H1 (cell line): ENCODE measurements at regions not wholly inside any gene's neighbourhood (a gene's known extent, or its start where the extent isn't known, plus 50 kb on each side); places are given as distances from the start of the nearest gene placed in this dataset.

Experiments used
- CTCF ChIA-PET: fragments of 300-600 bp; sonication (Branson Sonifier 250); formaldehyde crosslinking; loops from one replicate; lab custom pipeline; 2021; ENCODE audit not compliant: partially characterized antibody; lab: Charles Lee
- POLR2A ChIA-PET: fragments of 300-600 bp; sonication (Branson Sonifier 250); formaldehyde crosslinking; loops from one replicate; lab custom pipeline; 2021; ENCODE audit warnings: inconsistent platforms; ENCODE audit not compliant: partially characterized antibody; lab: Charles Lee
- DNase-seq, 2 experiments: peaks; one replicate each; pipeline versions ENCODE4 v3.0.0 to v3.0.0-alpha.2; 2010 to 2022; ENCODE audit warnings: low spot score in 2 of 2, low read depth in 1 of 2, mixed read lengths in 1 of 2
- FAIRE-seq: peaks from 2 replicates; lab custom pipeline; 2011; peaks lifted over from hg19 to GRCh38; lab: Jason Lieb, UNC
- H2AFZ ChIP-seq: 2 replicates; pipeline ENCODE4 v1.8.1; 2012; ENCODE audit warnings: low read length, inconsistent platforms
- H2AK5ac ChIP-seq: 2 replicates; pipeline ENCODE4 v1.6.1; 2013; ENCODE audit warnings: low read depth, low read length
- H2BK120ac ChIP-seq: replicated peaks from 2 replicates; pipeline ENCODE3; 2013; ENCODE audit warnings: low read depth, low read length, inconsistent platforms
- H2BK12ac ChIP-seq: 2 replicates; pipeline ENCODE4 v1.6.1; 2013; ENCODE audit warnings: low read depth, low read length
- H2BK15ac ChIP-seq: 2 replicates; pipeline ENCODE4 v1.6.1; 2013; ENCODE audit warnings: low read length
- H2BK20ac ChIP-seq: 2 replicates; pipeline ENCODE4 v1.6.1; 2013; ENCODE audit warnings: low read length
- H2BK5ac ChIP-seq: 2 replicates; pipeline ENCODE4 v1.6.1; 2013; ENCODE audit warnings: low read depth, low read length
- H3K14ac ChIP-seq: 2 replicates; pipeline ENCODE4 v1.6.1; 2013; ENCODE audit warnings: inconsistent platforms; ENCODE audit not compliant: insufficient read length
- H3K18ac ChIP-seq: 2 replicates; pipeline ENCODE4 v1.6.1; 2013; ENCODE audit warnings: low read length; ENCODE audit errors: extremely low read depth
- H3K23ac ChIP-seq: 2 replicates; pipeline ENCODE4 v1.6.1; 2013; ENCODE audit warnings: inconsistent platforms; ENCODE audit not compliant: insufficient read length
- H3K23me2 ChIP-seq: 2 replicates; pipeline ENCODE4 v1.6.1; 2013; ENCODE audit warnings: low read depth, low read length
- H3K27ac ChIP-seq: 2 replicates; pipeline ENCODE4 v1.6.1; 2011; ENCODE audit warnings: low read depth, low read length, inconsistent platforms
- H3K27me3 ChIP-seq, 4 experiments: replicated peaks in 1 of 4; 1 replicate in 1 of 4; 2 replicates in 3 of 4; pipeline versions ENCODE4 v1.6.1 to v1.8.1; 2011 to 2013; ENCODE audit warnings: low read length in 3 of 4, mild to moderate bottlenecking in 3 of 4, inconsistent platforms in 2 of 4, mixed read lengths in 2 of 4, moderate library complexity in 1 of 4; ENCODE audit not compliant: control insufficient read depth in 3 of 4, insufficient read depth in 3 of 4; ENCODE audit errors: extremely low read depth in 1 of 4
- H3K36me3 ChIP-seq, 4 experiments: 2 replicates each; pipeline versions ENCODE4 v1.6.1 to v1.8.1; 2011 to 2013; ENCODE audit warnings: mild to moderate bottlenecking in 4 of 4, low read length in 3 of 4, moderate library complexity in 2 of 4, control low read depth in 1 of 4, inconsistent platforms in 1 of 4; ENCODE audit not compliant: insufficient read depth in 4 of 4, control insufficient read depth in 2 of 4
- H3K4ac ChIP-seq: replicated peaks from 2 replicates; pipeline ENCODE3; 2013; ENCODE audit warnings: low read length, low read depth, mixed read lengths, inconsistent platforms; ENCODE audit not compliant: insufficient read length
- H3K4me1 ChIP-seq, 4 experiments: replicated peaks in 1 of 4; 1 replicate in 1 of 4; 2 replicates in 3 of 4; pipeline versions ENCODE4 v1.6.1 to v1.8.1; 2011 to 2013; ENCODE audit warnings: low read length in 3 of 4, inconsistent platforms in 2 of 4, mixed read lengths in 1 of 4; ENCODE audit not compliant: insufficient read depth in 4 of 4, control insufficient read depth in 3 of 4
- H3K4me2 ChIP-seq, 2 experiments: 2 replicates each; pipeline versions ENCODE4 v1.6.1 to v1.8.1; 2011 to 2013; ENCODE audit warnings: low read depth in 2 of 2, low read length in 2 of 2, control low read depth in 1 of 2, inconsistent platforms in 1 of 2, mild to moderate bottlenecking in 1 of 2; ENCODE audit not compliant: insufficient read depth in 1 of 2
- H3K4me3 ChIP-seq, 4 experiments: fragments of 200-600, 300-600 bp in 1 of 4; sonication (generic), shearing (Covaris generic), sonication (Bioruptor Twin) in 1 of 4; 2 replicates each; pipeline versions ENCODE4 v1.5.1 to v1.8.1; 2011 to 2016; ENCODE audit warnings: low read length in 4 of 4, low read depth in 3 of 4, control low read depth in 2 of 4, inconsistent platforms in 2 of 4, mild to moderate bottlenecking in 2 of 4, mixed read lengths in 1 of 4, moderate library complexity in 1 of 4; ENCODE audit not compliant: insufficient read depth in 2 of 4; ENCODE audit errors: extremely low read depth in 1 of 4
- H3K56ac ChIP-seq: replicated peaks from 2 replicates; pipeline ENCODE3; 2013; ENCODE audit warnings: low read depth, mild to moderate bottlenecking, mixed read lengths, low read length, inconsistent platforms; ENCODE audit not compliant: insufficient read length
- H3K79me1 ChIP-seq: 2 replicates; pipeline ENCODE4 v1.6.1; 2013; ENCODE audit warnings: low read depth, low read length, control low read depth
- H3K79me2 ChIP-seq, 2 experiments: 2 replicates each; pipeline versions ENCODE4 v1.6.1 to v1.8.1; 2012 to 2013; ENCODE audit warnings: low read length in 2 of 2, mild to moderate bottlenecking in 2 of 2, inconsistent platforms in 1 of 2; ENCODE audit not compliant: insufficient read depth in 2 of 2, control insufficient read depth in 1 of 2
- H3K9ac ChIP-seq, 4 experiments: replicated peaks in 1 of 4; 1 replicate in 1 of 4; 2 replicates in 3 of 4; pipeline versions ENCODE4 v1.6.1 to v1.8.1; 2011 to 2013; ENCODE audit warnings: low read depth in 3 of 4, low read length in 3 of 4, control low read depth in 2 of 4, mild to moderate bottlenecking in 2 of 4, moderate library complexity in 2 of 4, inconsistent platforms in 1 of 4; ENCODE audit errors: extremely low read depth in 1 of 4
- H3K9me3 ChIP-seq, 2 experiments: 2 replicates each; pipeline versions ENCODE4 v1.6.1 to v1.8.1; 2012 to 2013; ENCODE audit warnings: mild to moderate bottlenecking in 2 of 2, moderate library complexity in 2 of 2, control low read depth in 1 of 2, inconsistent platforms in 1 of 2, low read depth in 1 of 2, low read length in 1 of 2, mixed read lengths in 1 of 2; ENCODE audit not compliant: insufficient read depth in 2 of 2
- H4K20me1 ChIP-seq, 2 experiments: replicated peaks in 1 of 2; 2 replicates each; pipeline versions ENCODE3 to v1.8.1; 2011 to 2013; ENCODE audit warnings: inconsistent platforms in 2 of 2, low read length in 2 of 2, mild to moderate bottlenecking in 1 of 2; ENCODE audit not compliant: insufficient read depth in 2 of 2, control insufficient read depth in 1 of 2
- H4K5ac ChIP-seq: 2 replicates; pipeline ENCODE4 v1.6.1; 2013; ENCODE audit warnings: low read length, low read depth, mixed read lengths, inconsistent platforms; ENCODE audit not compliant: insufficient read length
- H4K8ac ChIP-seq: 2 replicates; pipeline ENCODE4 v1.8.0; 2013; ENCODE audit warnings: mild to moderate bottlenecking, moderate library complexity, low read length, inconsistent platforms; ENCODE audit not compliant: insufficient read depth; ENCODE audit errors: extremely low read depth
- H4K91ac ChIP-seq: replicated peaks from 2 replicates; pipeline ENCODE3; 2013; ENCODE audit warnings: low read length, mixed read lengths, inconsistent platforms; ENCODE audit not compliant: insufficient read length
- CTCF ChIP-seq, 3 experiments: IDR thresholded peaks; 1 replicate in 2 of 3; 2 replicates in 1 of 3; pipeline versions ENCODE4 v1.5.1 to v1.6.1; 2011; ENCODE audit warnings: low read length in 3 of 3, mild to moderate bottlenecking in 3 of 3, inconsistent platforms in 2 of 3, low read depth in 1 of 3, moderate library complexity in 1 of 3; ENCODE audit not compliant: insufficient read depth in 1 of 3; ENCODE audit errors: control extremely low read depth in 1 of 3
- SRF ChIP-seq: IDR thresholded peaks from 2 replicates; pipeline ENCODE4 v1.6.1; 2011; ENCODE audit warnings: mild to moderate bottlenecking, low read depth, low read length, moderate library complexity
- WGBS, 2 experiments: shearing (Covaris generic) in 1 of 2; methylation state at CpG; one replicate each; pipeline versions ENCODE4 v1.1.6 to v1.1.7; 2013 to 2015; ENCODE audit warnings: low lambda C conversion rate in 2 of 2, mixed read lengths in 2 of 2, inconsistent platforms in 1 of 2, low coverage in 1 of 2, missing lambda C conversion rate in 1 of 2; ENCODE audit not compliant: insufficient replicate concordance in 2 of 2, insufficient coverage in 1 of 2, insufficient read length in 1 of 2; ENCODE audit errors: extremely low coverage in 1 of 2, missing lambda C conversion rate in 1 of 2; 5-methylcytosine and 5-hydroxymethylcytosine counted together

GRCh38 chr2:207320381-207321159 lies 154.8 kb upstream of the KLF7 start:
- 88% methylated on average over 5 of the region's 5 CpGs; no CpG with 5 or more reads in 1 of the 2 experiments for WGBS, 2 experiments
- no peak overlapping the region for H3K18ac ChIP-seq
- H4K91ac ChIP-seq: no peak overlapping the region
- H2BK120ac ChIP-seq: no peak overlapping the region
- no peak overlapping the region for H3K4me2 ChIP-seq
- POLR2A ChIA-PET: interaction anchor here (1.6 kb wide), 1 partner anchor 155 kb away, joined by 4 read pairs; the partner anchor contains the start of gene KLF7
- no peaks in the 10 kb centered on the region for H3K4me1 ChIP-seq
- H4K20me1 ChIP-seq: no peaks in the 10 kb centered on the region
- no peak overlapping the region for H2BK20ac ChIP-seq
- no peak for FAIRE-seq
- H3K4me3 ChIP-seq: no peak overlapping the region
- H4K8ac ChIP-seq: no peak overlapping the region
- no peak overlapping the region for H3K9ac ChIP-seq
- H2AFZ ChIP-seq: peak overlapping the region; percentile 56; the same call in 1 of the 2 replicates
- no peaks in the 10 kb centered on the region for H3K23me2 ChIP-seq
- no peak overlapping the region for H2BK15ac ChIP-seq
- no peak overlapping the region for H3K4ac ChIP-seq
- no peaks in the 10 kb centered on the region for H3K79me1 ChIP-seq
- H3K79me2 ChIP-seq: no peaks in the 10 kb centered on the region
- H2BK12ac ChIP-seq: no peak overlapping the region
- no peak overlapping the region for H3K27ac ChIP-seq
- peak in 1 of 3 experiments; percentile 6; a peak in 1 of 4 replicates for TF ChIP-seq CTCF (IDR thresholded peaks at IDR 0.05; ENCODE audit: control extremely low read depth in 1 of 3, insufficient read depth in 1 of 3, low read depth in 1 of 3, low read length in 3 of 3)
- no peak for TF ChIP-seq SRF
- H2BK5ac ChIP-seq: no peak overlapping the region
- no peak overlapping the region for H2AK5ac ChIP-seq
- no peak overlapping the region for H3K56ac ChIP-seq
- no peaks in the 10 kb centered on the region for H3K27me3 ChIP-seq
- DNase-seq: no peak
- no peak overlapping the region for H4K5ac ChIP-seq
- no peak overlapping the region for H3K14ac ChIP-seq
- H3K9me3 ChIP-seq: no peaks in the 10 kb centered on the region
- no peaks in the 10 kb centered on the region for H3K36me3 ChIP-seq
- H3K23ac ChIP-seq: no peak overlapping the region
- CTCF ChIA-PET: interaction anchor here (1.3 kb wide), 1 partner anchor 10 kb away, joined by 3 read pairs; no protein-coding TSS in a partner anchor
